D721Med (cell line): ENCODE measurements at regions not wholly inside any gene's neighbourhood (a gene's known extent, or its start where the extent isn't known, plus 50 kb on each side); places are given as distances from the start of the nearest gene placed in this dataset.
A peak's percentile ranks its signal among the peaks of the same experiment; 100 is the strongest.

Source experiments
- DNase-seq: peaks from one replicate; pipeline ENCODE4 v3.0.0; 2011; ENCODE audit warnings: low spot score; ENCODE audit not compliant: insufficient read length
- FAIRE-seq: peaks from 2 replicates; lab custom pipeline; 2011; peaks lifted over from hg19 to GRCh38; lab: Jason Lieb, UNC
- TF ChIP-seq, protein P1 (sequence below): IDR thresholded peaks from 2 replicates; pipeline ENCODE4 v1.5.1; 2012; ENCODE audit warnings: mild to moderate bottlenecking, control low read depth; ENCODE audit not compliant: insufficient read depth; ENCODE audit errors: missing control alignments

DNA sequence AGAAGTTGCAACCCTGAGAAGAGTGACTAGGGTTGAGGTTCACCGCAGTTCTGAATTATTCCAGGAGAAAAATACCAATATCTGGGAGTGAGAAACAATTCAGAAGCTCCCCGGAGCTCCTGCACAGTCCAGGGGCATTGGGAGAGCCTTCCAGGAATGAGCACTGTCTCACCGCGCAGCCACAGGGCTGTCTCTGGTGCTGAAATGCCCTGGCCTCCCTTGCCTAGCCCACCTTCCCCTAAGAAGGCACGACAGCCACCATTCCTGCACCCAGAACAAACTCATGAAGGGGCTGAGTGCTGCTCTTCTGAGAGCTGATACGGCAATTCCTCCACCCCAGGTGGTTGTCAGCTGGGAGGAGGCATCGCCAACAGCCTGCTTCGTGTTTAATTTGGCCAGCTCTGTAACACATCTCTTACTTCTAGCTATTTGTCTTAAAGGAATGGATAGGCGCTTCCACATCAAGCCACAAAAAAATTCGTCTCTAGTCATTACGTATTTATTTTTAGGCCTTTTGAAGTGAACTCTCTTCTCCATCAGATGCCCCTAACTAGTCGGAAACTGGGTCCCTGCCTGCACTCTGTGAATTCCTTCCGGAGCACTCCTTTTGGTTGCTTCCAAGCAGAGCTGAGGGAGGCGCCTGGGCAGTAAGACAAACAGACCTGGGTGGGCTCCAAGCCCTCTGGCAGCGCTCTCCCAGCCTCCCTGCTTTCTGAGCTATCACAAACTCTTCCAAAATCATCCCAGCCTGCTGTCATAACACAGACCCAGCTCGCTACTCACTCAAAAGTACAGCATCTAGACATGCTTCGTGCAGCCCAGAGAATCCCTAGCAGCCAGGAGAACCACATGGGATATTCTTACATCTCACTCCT is 120.5 kb upstream of the CCDC68 start:
- TF ChIP-seq, protein P1, sequence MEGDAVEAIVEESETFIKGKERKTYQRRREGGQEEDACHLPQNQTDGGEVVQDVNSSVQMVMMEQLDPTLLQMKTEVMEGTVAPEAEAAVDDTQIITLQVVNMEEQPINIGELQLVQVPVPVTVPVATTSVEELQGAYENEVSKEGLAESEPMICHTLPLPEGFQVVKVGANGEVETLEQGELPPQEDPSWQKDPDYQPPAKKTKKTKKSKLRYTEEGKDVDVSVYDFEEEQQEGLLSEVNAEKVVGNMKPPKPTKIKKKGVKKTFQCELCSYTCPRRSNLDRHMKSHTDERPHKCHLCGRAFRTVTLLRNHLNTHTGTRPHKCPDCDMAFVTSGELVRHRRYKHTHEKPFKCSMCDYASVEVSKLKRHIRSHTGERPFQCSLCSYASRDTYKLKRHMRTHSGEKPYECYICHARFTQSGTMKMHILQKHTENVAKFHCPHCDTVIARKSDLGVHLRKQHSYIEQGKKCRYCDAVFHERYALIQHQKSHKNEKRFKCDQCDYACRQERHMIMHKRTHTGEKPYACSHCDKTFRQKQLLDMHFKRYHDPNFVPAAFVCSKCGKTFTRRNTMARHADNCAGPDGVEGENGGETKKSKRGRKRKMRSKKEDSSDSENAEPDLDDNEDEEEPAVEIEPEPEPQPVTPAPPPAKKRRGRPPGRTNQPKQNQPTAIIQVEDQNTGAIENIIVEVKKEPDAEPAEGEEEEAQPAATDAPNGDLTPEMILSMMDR = no peak
- no peak for DNase-seq
- FAIRE-seq = no peak

GRCh38 chr18:55079067-55079466 is 119.8 kb upstream of the CCDC68 start:
- TF ChIP-seq, protein P1 = no peak
- no peak for DNase-seq
- FAIRE-seq = no peak

- DNase-seq (no peak), FAIRE-seq (peak; percentile 96)
- TF ChIP-seq, protein P1 = no peak
Observed at GRCh38 chr18:55078303-55078932, 119.2 kb upstream of the CCDC68 start.

- TF ChIP-seq, protein P1 = no peak
- FAIRE-seq (no peak), DNase-seq (no peak)
Observed at GRCh38 chr18:55076643-55077218, 117.5 kb upstream of the CCDC68 start.

- TF ChIP-seq, protein P1 = no peak
- FAIRE-seq (no peak), DNase-seq (no peak)
Observed at GRCh38 chr18:55073834-55074233, 114.6 kb upstream of the CCDC68 start.

DNA sequence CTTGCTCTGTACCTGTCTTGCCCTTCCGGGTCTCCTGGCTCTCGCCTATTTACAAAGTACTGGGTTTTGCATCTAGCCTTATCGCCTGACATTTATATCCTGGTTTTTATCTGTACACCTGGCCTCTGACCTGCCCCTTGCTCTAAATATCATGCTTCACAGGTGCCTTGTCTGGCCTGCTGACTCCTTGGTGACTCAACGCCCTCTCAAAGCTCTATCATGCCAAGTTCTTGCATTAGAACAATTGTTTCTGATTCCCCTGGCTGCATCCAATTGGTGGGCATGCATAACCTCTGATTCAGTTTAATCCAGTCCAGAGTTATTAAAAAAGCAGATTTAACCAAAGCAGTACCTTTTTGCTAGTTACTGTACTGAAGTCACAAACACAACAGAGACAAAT is 113.9 kb upstream of the CCDC68 start:
- FAIRE-seq (peak; percentile 67), DNase-seq (no peak)
- TF ChIP-seq, protein P1 = no peak
